Heart right ventricle (tissue), 16 donors: ENCODE measurements at regions not wholly inside any gene's neighbourhood (a gene's known extent, or its start where the extent isn't known, plus 50 kb on each side); places are given as distances from the start of the nearest gene placed in this dataset.

ENCODE experiments used
- ATAC-seq, 8 donors: fragments of 200-7000 bp; cut with Tn5 transposase; one replicate each; pipeline ENCODE4 v1.9.1; 2020; ENCODE audit warnings: mild to moderate bottlenecking in 8 of 8, moderate library complexity in 8 of 8, moderate number of reproducible peaks in 1 of 8
- DNase-seq, 2 donors: peaks; one replicate each; pipeline ENCODE4 v3.0.0-alpha.2; 2020
- H3K27ac ChIP-seq, 10 donors: fragments of 200-600 bp; sonication (generic) in 2 of 10; one replicate each; pipeline versions ENCODE4 v1.5.0 to v1.8.0; 2020 to 2022; ENCODE audit warnings: mild to moderate bottlenecking in 3 of 10
- H3K27me3 ChIP-seq, 7 donors: fragments of 200-600 bp; one replicate each; pipeline ENCODE4 v1.8.0; 2021 to 2022; ENCODE audit warnings: mild to moderate bottlenecking in 2 of 7
- H3K36me3 ChIP-seq, 9 donors: fragments of 200-600 bp; sonication (generic) in 1 of 9; one replicate each; pipeline versions ENCODE4 v1.5.0 to v1.8.0; 2020 to 2022; ENCODE audit warnings: mild to moderate bottlenecking in 2 of 9
- H3K4me1 ChIP-seq, 9 donors: fragments of 200-600 bp; sonication (generic) in 1 of 9; one replicate each; pipeline versions ENCODE4 v1.5.0 to v1.8.0; 2020 to 2022; ENCODE audit warnings: mild to moderate bottlenecking in 4 of 9
- H3K4me3 ChIP-seq, 10 donors: fragments of 200-600 bp; sonication (generic) in 2 of 10; one replicate each; pipeline versions ENCODE4 v1.5.0 to v1.8.0; 2020 to 2022; ENCODE audit warnings: mild to moderate bottlenecking in 7 of 10, moderate library complexity in 2 of 10
- H3K9me3 ChIP-seq, 11 donors: fragments of 200-600 bp in 10 of 11; sonication (generic) in 2 of 11; one replicate each; pipeline versions ENCODE4 v1.5.0 to v1.8.0; 2013 to 2022; ENCODE audit warnings: mild to moderate bottlenecking in 2 of 11, control low read depth in 1 of 11, moderate library complexity in 1 of 11
- CTCF ChIP-seq, 9 donors: fragments of 200-600 bp; sonication (generic) in 2 of 9; IDR thresholded peaks; one replicate each; pipeline versions ENCODE4 v1.5.0 to v1.8.0; 2021 to 2022; ENCODE audit warnings: antibody characterized with exemption in 9 of 9, mild to moderate bottlenecking in 5 of 9, moderate library complexity in 1 of 9
- WGBS, 2 donors: extraction: QIAGEN DNeasy Blood & Tissue Kit; methylation state at CpG; one replicate each; pipeline ENCODE4 v1.1.7; 2013; ENCODE audit warnings: inconsistent platforms in 1 of 2; 5-methylcytosine and 5-hydroxymethylcytosine counted together
- intact Hi-C, 10 donors: fragments of 100-400 bp; cut with DNase I; formaldehyde crosslinking; loops; one replicate each; pipeline versions ENCODE4 v1.11.1 to v1.14.2; 2022
- donor health status: Arrhythmogenic right ventricular cardiomyopathy.
- donor health status: ischemic (EF 13 %, LVEDD 7.1; RV severe dilation, severe dysfunction).
- donor health status: healthy with polysubstance abuse.
- donor health status: DM: no; HTN: yes; CAD: no.
- donor health status: DM: no; HTN: no; CAD: no.
- donor health status: ischemic (EF 25% LVEDD 6.9; RV normal size, moderate dysfunction).
- donor health status: ischemic (EF 25% LVEDD 5.7; RV mildly dilated, moderate dysfunction).
- donor health status: healthy.
- donor health status: DM: yes; HTN: yes; CAD: no.
- donor health status: Ischemic cardiomyopathy.
- donor health status: ischemic (EF 35%, LVEDD 5.7; RV mildly dilated, moderate dysfunction).
- donor health status: nonischemic (EF 11% LVEDD 7.7; RV severe dilation, severe dysfunction).
- donor health status: DM: yes; HTN: yes; CAD: no.
- donor health status: PGD.
- donor health status: ischemic (EF 29% LVEDD 5.4; RV normal size, mild dysfunction).
- donor health status: nonischemic (EF 23%, LVEDD 6.1; RV moderate dilation, normal function).

- DNase-seq (no peak), ATAC-seq (no peak)
- intact Hi-C loops: no loop called here
- 78 to 86% methylated on average over 3 of the region's 3 CpGs for WGBS, 2 donors
- no peak for TF ChIP-seq CTCF (IDR thresholded peaks at IDR 0.05)
- Histone ChIP-seq H3K4me1 (peaks cover 0 to 3% (median 2%) of the 10 kb centered on the region in 9 donors), H3K36me3 (no peaks in the 10 kb centered on the region), H3K27me3 (no peaks in the 10 kb centered on the region), H3K4me3 (no peak overlapping the region), H3K27ac (no peak overlapping the region), H3K9me3 (peaks cover 0 to 10% (median 0%) of the 10 kb centered on the region in 11 donors)
Observed at GRCh38 chr2:7676714-7677113, 759.5 kb downstream of the RNF144A start.

GRCh38 chr2:7681881-7682461 lies 764.8 kb downstream of the RNF144A start:
- H3K4me1 ChIP-seq: no peaks in the 10 kb centered on the region
- no peaks in the 10 kb centered on the region for H3K27me3 ChIP-seq
- no peaks in the 10 kb centered on the region for H3K36me3 ChIP-seq
- ATAC-seq (no peak), DNase-seq (no peak)
- H3K9me3 ChIP-seq: no peaks in the 10 kb centered on the region
- H3K4me3 ChIP-seq: no peak overlapping the region
- intact Hi-C loops: no loop called here
- WGBS, 2 donors: 92 to 95% methylated on average over 3 of the region's 3 CpGs
- H3K27ac ChIP-seq: no peak overlapping the region
- no peak for TF ChIP-seq CTCF (IDR thresholded peaks at IDR 0.05)

GRCh38 chr2:7683196-7683595 lies 766.0 kb downstream of the RNF144A start:
- TF ChIP-seq CTCF (IDR thresholded peaks at IDR 0.05): no peak
- H3K27ac ChIP-seq: no peak overlapping the region
- DNase-seq: no peak
- intact Hi-C loops: no loop called here
- H3K4me3 ChIP-seq: no peak overlapping the region
- no peak for ATAC-seq
- no peaks in the 10 kb centered on the region for H3K9me3 ChIP-seq
- no peaks in the 10 kb centered on the region for H3K4me1 ChIP-seq
- H3K27me3 ChIP-seq: no peaks in the 10 kb centered on the region
- 65 to 79% methylated on average over 8 of the region's 8 CpGs for WGBS, 2 donors
- no peaks in the 10 kb centered on the region for H3K36me3 ChIP-seq

- Histone ChIP-seq H3K4me3 (no peak overlapping the region), H3K36me3 (no peaks in the 10 kb centered on the region), H3K4me1 (no peaks in the 10 kb centered on the region), H3K9me3 (no peaks in the 10 kb centered on the region), H3K27ac (no peak overlapping the region), H3K27me3 (no peaks in the 10 kb centered on the region)
- intact Hi-C loops: no loop called here
- DNase-seq (no peak), ATAC-seq (no peak)
- 88 to 92% methylated on average over 6 of the region's 6 CpGs for WGBS, 2 donors
- no peak for TF ChIP-seq CTCF (IDR thresholded peaks at IDR 0.05)
Observed at GRCh38 chr2:7683708-7684107, 766.5 kb downstream of the RNF144A start.
